GM04503 (cell line): ENCODE measurements at regions not wholly inside any gene's neighbourhood (a gene's known extent, or its start where the extent isn't known, plus 50 kb on each side); places are given as distances from the start of the nearest gene placed in this dataset.

Source experiments
- DNase-seq: peaks from one replicate; pipeline ENCODE4 v3.0.0-alpha.2; 2012; ENCODE audit warnings: low read depth

DNA sequence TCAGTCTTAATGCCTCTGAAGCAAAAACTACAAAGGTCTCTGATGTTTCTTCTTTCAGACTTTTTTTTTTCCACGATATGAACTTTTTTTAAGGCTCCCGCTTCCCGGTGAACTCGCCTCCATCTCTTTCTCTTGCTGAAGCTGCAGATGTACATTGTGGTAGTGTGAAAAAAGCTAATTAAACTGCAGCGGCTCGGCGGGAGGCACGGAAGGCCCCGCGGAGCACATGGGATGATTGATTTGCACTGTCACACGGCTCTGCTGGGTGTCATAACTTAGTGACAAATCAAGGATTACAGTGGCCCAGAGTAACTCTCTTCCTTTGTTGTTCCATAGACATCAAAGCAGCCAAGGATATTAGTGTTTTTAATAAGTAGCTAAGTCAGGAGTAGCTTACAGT lies 196.3 kb downstream of the AXIN2 start:
- DNase-seq, result no peak

DNA sequence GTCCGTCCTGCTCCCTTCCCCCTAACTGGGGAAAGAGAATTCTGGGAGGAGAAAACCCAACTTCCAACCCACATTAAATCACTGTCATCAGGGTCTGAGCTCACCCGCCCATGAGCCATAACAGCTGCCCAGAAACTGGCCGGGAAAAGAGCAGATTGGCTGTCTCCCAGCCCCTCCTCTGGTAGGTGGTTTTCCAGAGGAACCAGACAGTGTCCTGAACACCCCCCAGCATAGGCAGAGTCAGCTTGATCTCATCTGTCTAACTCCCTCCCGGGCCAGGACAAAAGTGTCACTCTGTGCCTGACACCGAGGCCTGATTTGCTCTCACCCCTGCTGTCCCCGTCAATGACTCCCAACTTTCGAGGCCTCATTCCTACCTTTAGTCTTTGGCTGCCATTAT lies 197.0 kb downstream of the AXIN2 start:
- no peak for DNase-seq

DNA sequence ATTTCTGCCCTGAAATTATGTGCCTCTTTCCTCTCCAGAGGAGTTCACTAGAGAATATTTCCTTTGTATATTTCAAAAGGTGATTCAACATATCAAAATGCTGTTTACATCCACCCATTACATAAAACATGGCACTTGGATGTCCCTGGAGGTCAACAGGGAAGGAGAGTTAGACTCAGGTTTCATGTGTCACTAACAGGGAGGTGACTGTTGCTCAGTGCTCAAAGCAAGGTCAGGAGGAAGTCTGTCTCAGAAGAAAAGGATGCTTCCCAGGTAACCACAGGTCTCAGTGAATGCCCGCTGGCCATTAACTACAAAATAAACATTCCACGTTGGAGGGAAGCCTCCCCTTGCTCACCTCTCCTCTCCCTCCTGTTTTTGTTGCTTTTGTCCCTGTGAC lies 198.6 kb downstream of the AXIN2 start:
- no peak for DNase-seq

DNA sequence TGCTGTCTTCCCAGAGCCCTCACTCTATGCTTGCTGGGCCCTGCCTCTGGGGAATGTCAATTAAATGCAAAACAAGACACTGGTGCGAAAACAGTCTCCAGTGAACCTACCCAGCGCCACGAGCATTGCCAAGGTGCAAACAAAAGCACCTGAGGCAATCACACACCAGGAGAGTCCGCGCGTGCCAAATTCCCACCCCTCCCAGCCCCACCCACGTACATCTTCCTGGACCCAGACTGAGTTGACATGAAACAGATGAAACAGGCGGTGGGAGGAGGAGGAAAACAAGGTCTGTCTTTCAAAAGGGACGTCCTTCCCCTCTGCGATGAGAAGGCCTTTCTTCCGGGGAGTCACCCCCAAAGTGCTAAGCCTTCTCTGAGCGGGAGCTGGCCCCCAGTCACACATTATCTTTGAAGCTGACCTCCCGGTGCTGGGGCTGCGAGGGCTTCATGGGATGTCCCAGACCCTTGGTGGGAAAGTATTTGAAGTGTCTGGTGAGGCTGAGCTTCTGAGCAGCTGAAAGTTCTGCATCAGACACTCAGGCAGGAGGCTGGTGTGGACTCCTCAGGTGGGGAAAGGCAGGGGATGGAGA lies 200.4 kb downstream of the AXIN2 start:
- DNase-seq, result no peak

DNA sequence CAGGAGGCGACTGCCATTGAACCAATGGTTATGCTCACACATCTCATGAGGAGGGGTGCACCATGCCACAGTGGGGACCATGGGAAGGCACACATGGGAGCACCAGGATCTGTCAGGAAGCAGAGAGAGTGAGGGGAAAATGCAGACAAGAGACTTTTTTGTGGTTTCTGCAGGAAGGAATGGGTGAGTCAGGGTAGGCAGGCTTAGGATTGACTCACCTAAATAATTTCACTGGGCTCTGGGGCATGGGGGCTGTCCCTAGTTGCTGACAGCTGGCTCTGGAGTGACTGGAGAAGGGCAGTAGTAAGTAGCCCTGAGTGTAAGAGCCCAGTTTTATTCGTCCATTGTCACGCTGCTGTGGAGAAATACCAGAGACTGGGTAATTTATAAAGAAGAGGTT lies 202.4 kb downstream of the AXIN2 start:
- peak; percentile 44 for DNase-seq

DNA sequence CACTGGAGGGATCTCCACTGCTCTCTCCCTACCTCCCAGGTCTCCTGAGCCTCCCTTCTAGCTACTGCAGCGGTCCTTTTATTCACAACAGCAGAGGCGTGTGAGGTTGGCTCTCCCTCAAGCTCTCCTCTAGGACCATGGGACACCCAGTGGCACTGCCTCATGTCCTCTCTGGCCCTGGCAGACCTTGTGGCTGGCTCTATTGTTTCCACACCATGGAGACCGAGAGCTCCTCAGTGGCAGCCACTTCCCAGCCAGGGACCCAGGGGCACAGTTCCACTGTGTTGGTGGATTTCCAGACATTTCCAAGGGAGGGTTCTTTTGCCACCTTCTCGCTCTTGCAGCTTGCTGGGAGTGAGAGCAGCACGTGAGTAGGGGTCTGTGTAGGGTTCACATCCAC lies 204.9 kb downstream of the AXIN2 start:
- no peak for DNase-seq

DNA sequence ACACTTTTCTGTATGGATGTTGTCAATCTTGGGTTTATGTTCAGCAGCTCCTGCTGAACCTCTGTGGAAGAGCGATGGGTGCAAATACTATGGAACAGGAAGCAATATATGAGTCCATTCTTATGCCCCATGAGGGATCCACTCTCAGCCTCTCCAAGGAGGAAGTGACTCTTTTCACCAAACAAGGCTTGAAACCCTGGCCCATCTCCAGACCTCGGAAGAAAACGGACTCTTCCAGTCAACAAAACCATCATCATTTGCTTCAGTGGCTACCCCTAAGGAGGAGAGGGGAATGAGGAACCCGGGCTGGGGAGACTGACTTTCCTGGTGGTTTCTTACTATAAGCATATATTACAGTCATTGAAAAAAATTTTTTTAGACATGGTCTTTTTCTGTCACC lies 206.2 kb downstream of the AXIN2 start:
- no peak for DNase-seq

DNA sequence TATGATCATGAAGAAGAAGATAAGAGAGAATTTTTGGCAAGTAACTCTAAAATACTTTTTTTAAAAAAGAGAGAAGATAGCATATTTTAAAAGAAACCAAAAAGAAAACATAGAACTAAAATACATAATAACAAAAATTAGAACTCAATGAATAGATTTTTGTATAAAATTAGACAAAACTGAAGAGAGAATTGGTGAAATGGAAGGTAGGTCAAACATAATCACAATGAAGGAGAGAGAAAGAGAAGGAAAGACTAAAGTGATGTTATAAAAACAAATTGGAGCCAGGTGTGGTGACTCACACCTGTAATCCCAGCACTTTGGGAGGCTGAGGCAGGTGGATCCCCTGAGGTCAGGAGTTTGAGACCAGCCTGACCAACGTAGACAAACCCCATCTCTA lies 211.5 kb downstream of the AXIN2 start:
- no peak for DNase-seq

DNA sequence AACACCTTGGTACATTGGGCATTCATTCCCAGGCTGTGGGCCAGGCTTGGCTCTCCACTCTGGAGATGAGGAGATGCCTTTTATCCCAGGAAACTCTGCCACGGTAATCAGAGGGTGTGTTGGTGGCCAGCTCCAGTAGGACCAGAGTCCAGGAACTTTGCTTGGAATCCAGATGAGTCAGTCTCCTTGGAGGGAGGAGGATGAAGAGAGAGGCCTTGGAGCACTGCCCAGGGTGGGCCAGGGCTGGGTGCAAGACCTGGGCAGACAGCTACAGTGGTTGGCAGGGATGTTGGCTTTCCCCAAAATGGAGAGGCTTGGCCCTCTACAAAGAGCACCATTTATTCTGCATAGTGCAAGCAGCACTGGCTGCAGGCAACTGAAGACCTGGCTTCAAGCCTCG lies 209.0 kb downstream of the RGS9 start:
- DNase-seq, result no peak

DNA sequence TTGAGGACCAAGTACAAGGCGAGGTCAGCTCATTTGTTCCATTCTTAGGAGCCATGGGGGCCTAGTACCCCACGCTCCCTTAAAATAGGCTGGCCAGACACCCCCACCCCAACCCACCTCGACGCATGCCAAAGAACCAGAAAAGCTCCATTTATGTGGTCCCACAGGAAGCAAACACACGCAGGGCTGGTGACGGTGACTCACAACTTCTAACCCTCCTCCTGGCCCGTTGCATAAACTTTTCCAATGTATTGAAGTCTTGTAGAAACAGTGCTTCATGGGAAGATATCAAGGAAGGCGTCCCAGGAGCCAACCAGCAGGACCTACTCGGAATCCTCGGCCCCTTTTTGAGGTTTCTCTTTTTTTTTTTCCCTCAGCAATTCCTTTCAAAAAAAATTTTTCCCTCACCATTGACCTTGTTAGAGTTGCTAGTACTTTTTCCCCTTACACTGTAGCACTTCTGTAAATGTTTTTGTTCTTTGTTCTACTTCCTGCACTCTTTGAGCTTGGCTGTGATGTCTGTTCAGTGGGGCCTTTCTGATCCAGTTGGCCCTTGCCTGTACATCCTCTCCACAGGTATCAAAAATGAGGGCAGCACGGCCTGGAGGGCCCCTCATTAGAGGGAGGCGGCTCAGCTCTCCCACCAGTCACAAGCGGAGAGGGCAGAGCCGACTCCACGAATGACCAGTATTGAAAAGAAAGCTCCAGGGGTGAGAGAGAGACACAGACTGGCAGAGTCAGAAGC lies 208.3 kb downstream of the RGS9 start:
- no peak for DNase-seq

DNA sequence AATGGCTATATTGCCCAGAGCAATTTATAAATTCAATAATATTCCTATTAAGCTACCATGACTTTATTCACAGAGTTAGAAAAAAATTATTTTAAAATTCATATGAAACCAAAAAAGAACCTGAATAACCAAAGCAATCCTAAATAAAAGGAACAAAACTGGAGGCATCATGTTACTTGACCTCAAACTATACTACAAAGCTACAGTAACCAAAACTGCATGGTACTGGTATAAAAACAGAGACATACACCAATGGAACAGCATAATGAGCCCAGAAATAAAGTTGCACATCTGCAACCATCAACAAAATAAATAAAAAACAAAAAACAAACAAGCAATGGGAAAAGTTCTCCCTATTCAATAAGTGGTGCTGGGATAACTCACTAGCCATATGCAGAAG lies 203.2 kb downstream of the RGS9 start:
- DNase-seq, result no peak

DNA sequence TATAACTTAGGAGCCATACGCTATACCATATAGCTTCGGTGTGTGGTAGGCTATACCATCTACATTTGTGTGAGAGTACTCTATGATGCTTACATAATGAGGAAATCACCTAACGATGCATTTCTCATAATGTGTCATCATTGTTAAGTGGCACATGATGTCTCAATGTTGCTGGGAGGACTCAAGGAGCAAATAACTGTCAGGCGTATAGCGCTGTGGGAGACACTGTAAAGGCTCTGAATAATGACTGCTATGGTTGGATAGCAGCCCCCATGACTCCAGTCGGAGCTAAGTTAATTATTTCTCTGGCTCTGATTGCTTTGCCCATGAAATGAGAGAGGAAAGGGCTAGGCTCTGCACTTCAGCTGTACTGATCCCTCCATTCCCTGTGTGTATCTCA lies 197.2 kb downstream of the RGS9 start:
- DNase-seq, result no peak

DNA sequence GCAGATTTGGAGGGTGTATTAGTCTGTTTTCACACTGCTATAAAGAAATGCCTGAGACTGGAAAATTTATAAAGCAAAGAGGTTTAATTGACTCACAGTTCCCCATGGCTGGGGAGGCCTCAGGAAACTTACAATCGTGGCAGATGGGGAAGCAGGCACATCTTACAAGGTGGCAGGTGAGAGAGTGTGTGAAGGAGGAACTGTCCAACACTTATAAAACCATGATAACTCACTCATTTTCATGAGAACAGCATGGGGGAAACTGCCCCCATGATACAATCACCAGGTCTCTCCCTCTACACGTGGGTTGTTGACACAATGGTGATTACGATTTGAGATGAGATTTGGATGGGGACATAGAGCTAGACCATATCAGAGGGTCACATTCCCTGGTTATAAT lies 195.6 kb downstream of the RGS9 start:
- no peak for DNase-seq

DNA sequence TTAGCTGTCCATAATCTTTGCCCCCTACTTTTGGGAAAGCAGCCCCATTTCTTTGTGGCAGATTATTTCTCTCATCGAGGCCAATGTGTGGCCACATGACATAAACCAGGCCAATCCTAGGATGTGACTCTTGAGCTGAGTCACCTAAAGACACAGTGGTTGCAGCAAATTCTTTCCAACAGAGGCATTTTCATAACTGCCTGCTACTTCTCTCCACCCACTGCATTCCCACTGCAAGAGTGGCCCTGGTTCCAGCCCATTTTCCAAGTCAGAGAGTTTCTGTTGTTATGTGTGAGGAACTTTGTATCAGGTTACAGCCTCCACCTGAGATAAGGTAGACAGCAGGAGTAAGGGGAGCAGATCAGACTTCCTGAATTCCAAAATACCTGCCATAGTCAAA lies 195.2 kb downstream of the RGS9 start:
- peak; percentile 57 for DNase-seq

DNA sequence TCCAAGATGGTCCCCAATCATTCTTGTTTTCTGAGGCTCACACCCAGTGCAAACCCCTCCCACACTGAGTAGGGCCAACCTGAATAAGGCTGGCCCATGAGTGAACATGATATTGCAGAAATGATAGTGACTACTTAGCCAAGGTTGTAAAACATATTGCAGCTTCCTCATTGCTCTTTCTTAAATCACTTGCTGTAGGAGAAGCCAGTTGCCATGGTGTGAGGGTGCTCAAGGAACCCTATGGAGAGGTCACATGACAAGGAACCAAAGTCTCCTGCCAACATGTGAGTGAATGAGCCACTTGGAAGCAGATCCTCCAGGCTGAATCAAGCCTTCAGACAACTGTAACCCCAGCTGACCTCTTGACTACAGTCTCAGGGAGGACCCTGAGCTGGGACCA lies 191.4 kb downstream of the RGS9 start:
- no peak for DNase-seq

DNA sequence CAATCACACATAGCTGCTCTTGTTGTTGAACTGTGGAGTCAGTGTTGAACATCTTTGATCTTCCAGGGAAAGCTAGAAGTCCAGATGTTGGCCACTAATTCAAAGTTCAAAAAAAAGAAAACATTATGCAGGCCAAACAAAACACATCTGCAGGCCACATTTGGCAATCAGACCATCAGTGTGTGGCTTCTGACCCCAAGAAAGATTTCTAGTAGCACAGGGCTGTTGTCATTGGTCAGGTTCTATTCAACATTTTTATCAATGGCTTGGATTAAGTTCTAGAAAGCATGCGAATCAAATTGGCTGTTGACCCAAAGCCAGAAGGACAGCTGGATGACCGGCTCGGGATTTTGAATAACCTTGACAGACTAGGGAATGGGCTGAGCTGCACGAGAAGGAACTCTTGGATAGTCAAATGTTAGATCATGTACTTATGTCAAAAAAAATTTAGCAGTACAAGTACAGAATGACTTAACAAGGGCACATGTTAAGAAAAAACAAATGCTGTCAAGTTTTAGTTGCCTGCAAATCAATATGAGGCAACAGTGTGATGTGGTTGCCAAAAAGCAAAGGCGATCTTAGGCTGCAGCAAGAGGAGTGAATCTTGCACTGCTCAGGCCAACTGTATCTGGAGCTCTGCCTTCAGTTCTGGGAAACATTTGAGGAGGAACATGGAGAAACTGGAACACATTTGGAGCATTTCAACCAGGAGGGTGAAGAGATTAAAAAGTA lies 187.6 kb downstream of the RGS9 start:
- peak; percentile 27 for DNase-seq

DNA sequence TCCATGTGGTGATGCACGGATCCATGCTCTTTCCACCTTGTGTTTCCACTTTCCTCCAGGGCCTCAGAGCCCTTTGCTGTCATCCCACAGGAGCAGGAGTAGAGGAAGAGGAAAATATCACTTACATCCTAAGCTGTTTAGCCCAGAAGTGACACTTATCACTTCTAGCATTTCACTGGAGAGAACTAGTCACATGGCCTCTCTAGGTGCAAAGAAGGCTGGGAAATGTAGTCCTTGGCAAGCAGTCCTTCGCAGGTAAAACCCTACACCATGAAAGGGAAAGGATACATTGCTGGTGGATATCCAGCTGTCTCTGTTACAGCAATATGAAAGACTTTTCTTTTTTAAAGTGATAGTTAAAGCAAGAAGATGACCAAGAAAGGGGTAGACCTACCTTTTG lies 185.9 kb downstream of the RGS9 start:
- no peak for DNase-seq

DNA sequence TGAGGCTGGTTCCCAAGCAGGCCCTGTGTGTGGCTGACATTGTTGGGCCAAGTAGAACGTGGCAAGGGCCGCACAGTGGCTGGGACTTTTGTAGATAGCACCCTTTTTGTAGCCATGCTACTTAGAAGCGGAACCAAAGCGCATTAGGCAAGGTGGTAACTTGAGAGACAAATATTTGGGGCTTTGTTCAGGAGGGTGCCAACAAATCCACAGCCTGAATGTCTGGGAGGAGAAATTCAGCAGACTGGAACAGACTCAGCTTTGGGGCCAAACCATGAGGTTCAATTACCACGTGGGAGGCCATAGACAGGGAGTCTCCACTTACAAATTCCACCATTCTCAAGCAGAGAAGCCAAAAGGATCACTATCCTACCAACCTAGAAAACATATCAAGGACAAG lies 183.7 kb downstream of the RGS9 start:
- no peak for DNase-seq

DNA sequence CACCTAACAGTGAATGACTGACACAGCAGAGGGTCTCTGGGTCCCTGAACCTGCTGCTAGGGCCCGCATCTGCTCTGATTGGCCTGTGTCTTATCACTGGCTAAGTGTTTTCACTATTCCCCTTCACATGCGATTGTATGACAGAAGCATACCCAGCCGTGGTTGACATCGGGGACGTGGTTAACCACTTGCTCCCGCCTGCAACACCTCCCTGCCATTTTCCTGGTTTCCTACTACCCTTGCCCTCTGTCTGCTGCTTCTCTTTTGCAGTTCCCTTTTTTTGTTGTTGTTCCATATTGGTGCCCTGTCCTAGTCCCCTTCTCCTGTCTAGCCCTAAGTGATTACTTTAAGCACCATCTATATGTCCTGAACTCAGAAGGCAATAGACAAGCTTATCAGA lies 177.0 kb downstream of the RGS9 start:
- DNase-seq, result no peak

DNA sequence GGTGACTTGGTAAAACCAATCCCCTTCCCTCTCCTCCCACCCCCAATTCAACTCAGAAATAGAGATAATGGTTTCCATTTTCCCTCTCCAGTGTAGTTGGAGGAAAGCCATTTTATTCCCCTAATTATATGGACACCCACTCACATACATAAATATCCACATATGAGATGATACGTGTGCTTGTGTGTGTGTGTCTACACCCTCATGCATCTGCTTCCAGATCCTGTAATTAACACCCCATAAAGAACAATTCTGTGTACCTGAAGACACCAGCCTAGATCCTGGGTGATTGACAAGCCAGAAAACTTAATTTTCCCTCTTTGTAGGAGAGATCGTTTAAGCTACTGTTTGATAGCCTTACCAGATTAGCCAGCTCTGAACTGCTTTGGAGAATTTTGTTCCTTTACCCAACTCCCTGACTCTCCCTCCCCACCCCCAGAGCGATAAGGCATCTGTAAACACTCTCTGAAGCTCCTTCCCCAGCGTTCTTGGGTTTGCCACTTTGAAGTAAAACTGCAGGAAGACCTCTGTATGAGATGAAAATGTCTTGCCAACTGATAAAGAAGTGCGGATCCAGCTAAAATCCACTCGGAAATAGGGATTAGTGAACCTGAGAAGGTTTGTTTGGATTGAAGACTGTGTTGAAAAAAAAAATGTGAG lies 175.7 kb downstream of the RGS9 start:
- no peak for DNase-seq

DNA sequence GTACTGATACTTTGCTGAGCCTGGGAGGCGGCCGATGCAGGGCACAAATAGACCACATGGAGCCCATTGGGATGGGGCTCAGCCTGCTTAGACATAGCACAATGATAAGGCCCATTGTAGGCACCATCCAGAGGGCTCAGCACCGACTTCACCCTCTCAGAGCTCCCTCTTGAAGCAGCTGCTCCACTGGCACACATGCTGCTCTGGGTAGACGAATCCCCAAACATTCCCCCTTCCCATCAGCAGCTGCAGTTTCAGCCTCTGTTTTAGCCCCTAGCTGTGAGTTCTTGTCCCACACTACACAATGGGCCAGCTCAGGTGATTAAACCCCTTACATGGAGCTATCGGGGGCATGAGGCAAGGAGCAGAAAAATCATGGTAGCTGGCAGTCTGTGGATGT lies 174.1 kb downstream of the RGS9 start:
- no peak for DNase-seq

DNA sequence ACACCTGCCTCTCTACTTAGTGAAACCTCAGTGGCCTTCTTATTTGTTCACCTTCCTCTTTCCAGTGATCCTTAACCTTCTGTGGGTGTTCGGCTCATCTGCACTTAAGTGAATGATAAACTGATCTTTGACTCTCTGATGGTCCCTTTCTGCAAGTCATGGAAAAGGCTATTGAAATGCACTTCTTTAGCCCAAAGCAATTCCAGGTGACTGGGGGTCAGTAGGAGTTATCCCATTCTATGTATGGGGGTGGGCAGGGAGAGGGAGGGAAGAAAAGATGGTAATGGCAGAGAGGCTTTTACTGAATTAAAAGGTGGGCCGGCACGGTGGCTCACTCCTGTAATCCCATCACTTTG lies 170.8 kb downstream of the RGS9 start:
- DNase-seq, result no peak
